ENCODE measurements at regions not wholly inside any gene's neighbourhood (a gene's known extent, or its start where the extent isn't known, plus 50 kb on each side); places are given as distances from the start of the nearest gene placed in this dataset.

- no peak for TF ChIP-seq ZFX (IDR thresholded peaks at IDR 0.05)
- no peak for TF ChIP-seq CTCF (conservative IDR thresholded peaks at IDR 0.05)
- H3K27ac ChIP-seq: no peak overlapping the region; the same call in 1 of the 2 replicates
Observed at GRCh38 chr5:173455599-173455957, 127.4 kb upstream of the STC2 start.

GRCh38 chr5:173454736-173455598 is 126.8 kb upstream of the STC2 start:
- TF ChIP-seq ZFX (IDR thresholded peaks at IDR 0.05) (no peak), CTCF (conservative IDR thresholded peaks at IDR 0.05) (no peak)
- H3K27ac ChIP-seq: peak overlapping the region; percentile 13; the same call in 1 of the 2 replicates

- H3K27ac ChIP-seq: peak overlapping the region; percentile 13; the same call in 1 of the 2 replicates
- TF ChIP-seq CTCF (conservative IDR thresholded peaks at IDR 0.05) (no peak), ZFX (IDR thresholded peaks at IDR 0.05) (no peak)
Observed at GRCh38 chr5:173454361-173454735, 126.1 kb upstream of the STC2 start.

GRCh38 chr5:173453167-173453566 is 125.0 kb upstream of the STC2 start:
- H3K27ac ChIP-seq: no peak overlapping the region
- TF ChIP-seq ZFX (IDR thresholded peaks at IDR 0.05) (no peak), CTCF (conservative IDR thresholded peaks at IDR 0.05) (no peak)

GRCh38 chr5:173452119-173452905 is 124.1 kb upstream of the STC2 start:
- H3K27ac ChIP-seq: no peak overlapping the region
- TF ChIP-seq CTCF (conservative IDR thresholded peaks at IDR 0.05) (no peak), ZFX (IDR thresholded peaks at IDR 0.05) (no peak)

GRCh38 chr5:173451651-173452050 is 123.4 kb upstream of the STC2 start:
- TF ChIP-seq CTCF (conservative IDR thresholded peaks at IDR 0.05) (no peak), ZFX (IDR thresholded peaks at IDR 0.05) (no peak)
- H3K27ac ChIP-seq: no peak overlapping the region

GRCh38 chr5:173451031-173451430 is 122.8 kb upstream of the STC2 start:
- TF ChIP-seq CTCF (conservative IDR thresholded peaks at IDR 0.05) (peak; percentile 76), ZFX (IDR thresholded peaks at IDR 0.05) (no peak)
- H3K27ac ChIP-seq: no peak overlapping the region

All from C4-2B (cell line).